CD8-positive, alpha-beta memory T cell (primary cell): ENCODE measurements at regions not wholly inside any gene's neighbourhood (a gene's known extent, or its start where the extent isn't known, plus 50 kb on each side); places are given as distances from the start of the nearest gene placed in this dataset.

ENCODE experiments used
- CTCF ChIA-PET: fragments of 350-600 bp; sonication (Branson Sonifier 250); formaldehyde crosslinking; loops from one replicate; lab custom pipeline; 2021; ENCODE audit warnings: antibody characterized with exemption; lab: Charles Lee
- POLR2A ChIA-PET: fragments of 350-600 bp; sonication (Branson Sonifier 250); formaldehyde crosslinking; loops from one replicate; lab custom pipeline; 2021; ENCODE audit warnings: antibody characterized with exemption; lab: Charles Lee
- DNase-seq, 5 donors: peaks; one replicate each; pipeline versions ENCODE4 v3.0.0 to v3.0.0-alpha.2; 2020 to 2022; ENCODE audit warnings: mixed read lengths in 1 of 5
- H3K27ac ChIP-seq: one replicate; pipeline ENCODE4 v1.7.0; 2013; ENCODE audit warnings: low read depth, mild to moderate bottlenecking, low read length, moderate library complexity
- H3K27me3 ChIP-seq: 2 replicates; pipeline ENCODE4 v1.7.0; 2013; ENCODE audit warnings: low read length, mild to moderate bottlenecking; ENCODE audit not compliant: insufficient read depth, poor library complexity, severe bottlenecking
- H3K36me3 ChIP-seq: 2 replicates; pipeline ENCODE4 v1.7.0; 2013; ENCODE audit warnings: mild to moderate bottlenecking, low read length, moderate library complexity; ENCODE audit not compliant: insufficient read depth
- H3K4me1 ChIP-seq: 2 replicates; pipeline ENCODE4 v1.7.0; 2013; ENCODE audit warnings: mild to moderate bottlenecking, low read length, moderate library complexity; ENCODE audit not compliant: insufficient read depth
- H3K4me3 ChIP-seq: 2 replicates; pipeline ENCODE4 v1.7.0; 2013; ENCODE audit warnings: mild to moderate bottlenecking, low read length
- H3K9me3 ChIP-seq: 2 replicates; pipeline ENCODE4 v1.7.0; 2013; ENCODE audit warnings: mild to moderate bottlenecking, low read length
- H3K27ac Mint-ChIP-seq, 8 donors: one replicate each; pipeline ENCODE4 v1.8.0; 2020 to 2021; ENCODE audit warnings: mixed read lengths in 8 of 8, mild to moderate bottlenecking in 6 of 8, inconsistent platforms in 3 of 8, moderate library complexity in 3 of 8
- H3K27me3 Mint-ChIP-seq, 2 donors: one replicate each; pipeline ENCODE4 v1.8.0; 2020 to 2021; ENCODE audit warnings: mixed read lengths in 2 of 2, mild to moderate bottlenecking in 1 of 2, moderate library complexity in 1 of 2
- H3K36me3 Mint-ChIP-seq, 3 donors: one replicate each; pipeline ENCODE4 v1.8.0; 2020 to 2021; ENCODE audit warnings: mixed read lengths in 3 of 3, inconsistent platforms in 1 of 3, mild to moderate bottlenecking in 1 of 3
- H3K4me1 Mint-ChIP-seq, 3 donors: one replicate each; pipeline ENCODE4 v1.8.0; 2020 to 2021; ENCODE audit warnings: mixed read lengths in 3 of 3, inconsistent platforms in 1 of 3, mild to moderate bottlenecking in 1 of 3
- H3K4me3 Mint-ChIP-seq, 7 donors: one replicate each; pipeline ENCODE4 v1.8.0; 2020 to 2021; ENCODE audit warnings: mixed read lengths in 7 of 7, mild to moderate bottlenecking in 6 of 7, moderate library complexity in 4 of 7, inconsistent platforms in 2 of 7
- H3K9me3 Mint-ChIP-seq, 5 donors: one replicate each; pipeline ENCODE4 v1.8.0; 2020 to 2022; ENCODE audit warnings: mixed read lengths in 5 of 5, mild to moderate bottlenecking in 3 of 5, moderate library complexity in 2 of 5, inconsistent platforms in 1 of 5

GRCh38 chr9:108528231-108528630 is 327.6 kb downstream of the ACTL7B start:
- H3K4me1 ChIP-seq: no peaks in the 10 kb centered on the region
- ChIA-PET CTCF (no interaction called here), POLR2A (no interaction called here)
- H3K9me3 ChIP-seq: no peaks in the 10 kb centered on the region
- H3K27me3 ChIP-seq: no peaks in the 10 kb centered on the region
- no peaks in the 10 kb centered on the region for H3K36me3 Mint-ChIP-seq
- no peak overlapping the region for H3K27ac Mint-ChIP-seq
- H3K4me3 ChIP-seq: no peak overlapping the region
- no peaks in the 10 kb centered on the region for H3K36me3 ChIP-seq
- H3K4me3 Mint-ChIP-seq: no peak overlapping the region
- H3K27ac ChIP-seq: no peak overlapping the region
- H3K27me3 Mint-ChIP-seq: no peaks in the 10 kb centered on the region
- H3K4me1 Mint-ChIP-seq: no peaks in the 10 kb centered on the region
- DNase-seq: no peak
- H3K9me3 Mint-ChIP-seq: peaks cover 0 to 9% (median 0%) of the 10 kb centered on the region in 5 donors

- Mint-ChIP-seq H3K9me3 (peaks cover 0 to 10% (median 3%) of the 10 kb centered on the region in 5 donors), H3K27ac (no peak overlapping the region), H3K36me3 (no peaks in the 10 kb centered on the region), H3K27me3 (no peaks in the 10 kb centered on the region), H3K4me1 (no peaks in the 10 kb centered on the region), H3K4me3 (no peak overlapping the region)
- ChIA-PET POLR2A (no interaction called here), CTCF (no interaction called here)
- Histone ChIP-seq H3K27ac (no peak overlapping the region), H3K9me3 (no peaks in the 10 kb centered on the region), H3K4me1 (no peaks in the 10 kb centered on the region), H3K4me3 (no peak overlapping the region), H3K36me3 (no peaks in the 10 kb centered on the region), H3K27me3 (no peaks in the 10 kb centered on the region)
- DNase-seq: no peak
Measured at GRCh38 chr9:108526518-108526917, 329.3 kb downstream of the ACTL7B start.

GRCh38 chr9:108525186-108525585 is 330.6 kb downstream of the ACTL7B start:
- Histone ChIP-seq H3K4me3 (no peak overlapping the region), H3K36me3 (no peaks in the 10 kb centered on the region), H3K9me3 (no peaks in the 10 kb centered on the region), H3K27ac (no peak overlapping the region), H3K4me1 (no peaks in the 10 kb centered on the region), H3K27me3 (no peaks in the 10 kb centered on the region)
- Mint-ChIP-seq H3K4me3 (no peak overlapping the region), H3K9me3 (peaks cover 0 to 4% (median 3%) of the 10 kb centered on the region in 5 donors), H3K27me3 (no peaks in the 10 kb centered on the region), H3K27ac (no peak overlapping the region), H3K36me3 (no peaks in the 10 kb centered on the region), H3K4me1 (no peaks in the 10 kb centered on the region)
- DNase-seq: no peak
- ChIA-PET CTCF (no interaction called here), POLR2A (no interaction called here)

GRCh38 chr9:108521063-108521590 is 334.7 kb downstream of the ACTL7B start:
- CTCF ChIA-PET: no interaction called here
- H3K27me3 Mint-ChIP-seq: no peaks in the 10 kb centered on the region
- Histone ChIP-seq H3K27ac (no peak overlapping the region), H3K4me3 (no peak overlapping the region), H3K27me3 (no peaks in the 10 kb centered on the region), H3K36me3 (no peaks in the 10 kb centered on the region), H3K9me3 (no peaks in the 10 kb centered on the region), H3K4me1 (no peaks in the 10 kb centered on the region)
- no peak overlapping the region for H3K27ac Mint-ChIP-seq
- no peak overlapping the region for H3K4me3 Mint-ChIP-seq
- H3K36me3 Mint-ChIP-seq: no peaks in the 10 kb centered on the region
- peaks cover 0 to 10% (median 3%) of the 10 kb centered on the region in 5 donors for H3K9me3 Mint-ChIP-seq
- POLR2A ChIA-PET: no interaction called here
- H3K4me1 Mint-ChIP-seq: no peaks in the 10 kb centered on the region
- no peak for DNase-seq

GRCh38 chr9:108519437-108519836 is 336.3 kb downstream of the ACTL7B start:
- H3K36me3 ChIP-seq: no peaks in the 10 kb centered on the region
- H3K27ac ChIP-seq: no peak overlapping the region
- H3K4me3 ChIP-seq: no peak overlapping the region
- peaks cover 0 to 10% (median 3%) of the 10 kb centered on the region in 5 donors for H3K9me3 Mint-ChIP-seq
- DNase-seq: no peak
- no peaks in the 10 kb centered on the region for H3K27me3 Mint-ChIP-seq
- H3K36me3 Mint-ChIP-seq: no peaks in the 10 kb centered on the region
- no peaks in the 10 kb centered on the region for H3K4me1 ChIP-seq
- no peak overlapping the region for H3K4me3 Mint-ChIP-seq
- CTCF ChIA-PET: no interaction called here
- POLR2A ChIA-PET: no interaction called here
- H3K27me3 ChIP-seq: no peaks in the 10 kb centered on the region
- H3K27ac Mint-ChIP-seq: no peak overlapping the region
- H3K9me3 ChIP-seq: no peaks in the 10 kb centered on the region
- no peaks in the 10 kb centered on the region for H3K4me1 Mint-ChIP-seq

- Histone ChIP-seq H3K27me3 (no peaks in the 10 kb centered on the region), H3K27ac (no peak overlapping the region), H3K36me3 (no peaks in the 10 kb centered on the region), H3K4me3 (no peak overlapping the region), H3K9me3 (no peaks in the 10 kb centered on the region), H3K4me1 (no peaks in the 10 kb centered on the region)
- Mint-ChIP-seq H3K36me3 (no peaks in the 10 kb centered on the region), H3K9me3 (peaks cover 0 to 7% (median 3%) of the 10 kb centered on the region in 5 donors), H3K27ac (no peak overlapping the region), H3K4me3 (no peak overlapping the region), H3K4me1 (no peaks in the 10 kb centered on the region), H3K27me3 (no peaks in the 10 kb centered on the region)
- POLR2A ChIA-PET: no interaction called here
- CTCF ChIA-PET: no interaction called here
- no peak for DNase-seq
Measured at GRCh38 chr9:108517651-108518365, 338.0 kb downstream of the ACTL7B start.

- H3K27me3 Mint-ChIP-seq: no peaks in the 10 kb centered on the region
- H3K36me3 Mint-ChIP-seq: no peaks in the 10 kb centered on the region
- ChIA-PET POLR2A (no interaction called here), CTCF (no interaction called here)
- H3K4me3 Mint-ChIP-seq: no peak overlapping the region
- Histone ChIP-seq H3K27me3 (no peaks in the 10 kb centered on the region), H3K27ac (no peak overlapping the region), H3K4me1 (no peaks in the 10 kb centered on the region), H3K36me3 (no peaks in the 10 kb centered on the region), H3K9me3 (no peaks in the 10 kb centered on the region), H3K4me3 (no peak overlapping the region)
- H3K9me3 Mint-ChIP-seq: peaks cover 0 to 9% (median 0%) of the 10 kb centered on the region in 5 donors
- H3K27ac Mint-ChIP-seq: no peak overlapping the region
- DNase-seq: no peak
- no peaks in the 10 kb centered on the region for H3K4me1 Mint-ChIP-seq
Measured at GRCh38 chr9:108516391-108516790, 339.4 kb downstream of the ACTL7B start.

GRCh38 chr9:108515856-108516255 is 339.9 kb downstream of the ACTL7B start:
- Mint-ChIP-seq H3K4me1 (no peaks in the 10 kb centered on the region), H3K27ac (no peak overlapping the region), H3K9me3 (peaks cover 0 to 9% (median 3%) of the 10 kb centered on the region in 5 donors), H3K27me3 (no peaks in the 10 kb centered on the region), H3K36me3 (no peaks in the 10 kb centered on the region), H3K4me3 (no peak overlapping the region)
- POLR2A ChIA-PET: no interaction called here
- no peak for DNase-seq
- Histone ChIP-seq H3K36me3 (no peaks in the 10 kb centered on the region), H3K27me3 (no peaks in the 10 kb centered on the region), H3K4me1 (no peaks in the 10 kb centered on the region), H3K9me3 (no peaks in the 10 kb centered on the region), H3K27ac (no peak overlapping the region), H3K4me3 (no peak overlapping the region)
- CTCF ChIA-PET: no interaction called here
